Stimulated activated CD4-positive, alpha-beta T cell treated with anti-CD3 and anti-CD28 coated beads, Interleukin-15, amount 100 ng/mL, for 48 hours (primary cell): ENCODE measurements at regions not wholly inside any gene's neighbourhood (a gene's known extent, or its start where the extent isn't known, plus 50 kb on each side); places are given as distances from the start of the nearest gene placed in this dataset.

ENCODE experiments used
- DNase-seq, 2 donors: peaks; one replicate each; pipeline ENCODE4 v3.0.0-alpha.2; 2020; ENCODE audit warnings: low read depth in 2 of 2

DNA sequence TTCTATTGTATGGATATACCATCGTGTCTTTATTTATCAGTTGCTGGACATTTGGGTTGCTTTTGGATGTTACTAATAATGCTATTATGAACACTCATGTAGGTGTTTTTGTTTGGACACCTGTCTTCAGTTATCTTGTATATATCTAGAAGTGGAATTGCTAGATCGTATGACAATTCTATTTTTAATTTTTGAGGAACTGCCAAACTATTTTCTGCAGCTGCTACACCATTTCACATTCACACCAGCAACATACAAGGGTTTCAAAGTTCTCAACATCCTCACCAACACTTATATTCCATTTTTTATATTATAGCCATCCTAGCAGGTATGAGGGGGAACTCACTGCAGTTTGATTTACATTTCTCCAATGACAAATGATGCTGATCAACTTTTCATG lies 324.6 kb downstream of the CAAP1 start:
- DNase-seq: no peak

DNA sequence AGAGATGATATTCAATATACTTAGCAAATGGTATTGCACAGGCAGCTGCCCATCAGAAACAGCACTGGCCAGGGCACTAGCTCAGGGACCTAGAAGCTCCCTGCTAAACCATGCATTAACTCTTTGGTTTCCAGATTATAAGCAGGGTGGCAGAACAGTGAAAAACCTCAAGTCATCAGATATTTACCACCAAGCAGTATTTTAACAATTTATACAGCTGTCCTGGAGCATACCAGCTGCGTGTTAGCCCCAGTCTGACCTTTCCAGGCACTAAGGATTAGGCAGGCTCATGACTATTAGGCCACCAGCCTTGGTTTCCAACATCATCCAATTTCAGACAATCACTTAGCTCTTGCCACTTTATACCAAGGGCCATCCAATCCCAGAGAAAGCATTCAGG lies 326.5 kb downstream of the CAAP1 start:
- no peak for DNase-seq

DNA sequence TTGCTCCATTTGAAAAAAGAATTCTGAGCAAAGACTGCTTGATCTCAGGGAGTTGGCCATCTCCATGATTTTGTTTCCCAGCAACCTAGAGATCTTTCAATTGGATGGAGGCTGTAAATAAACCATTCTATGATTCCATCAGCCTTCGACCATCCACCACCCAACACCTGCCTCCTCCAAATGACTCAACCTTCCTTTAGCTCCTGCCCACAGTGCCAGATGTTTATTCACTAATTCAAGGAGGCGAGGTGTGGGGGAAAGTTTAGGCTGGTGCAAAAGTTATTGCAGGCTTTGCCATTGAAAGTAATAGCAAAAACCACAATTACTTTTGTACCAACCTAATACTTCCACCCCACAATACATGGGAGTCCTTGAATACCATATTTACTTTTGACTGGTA lies 327.5 kb downstream of the CAAP1 start:
- no peak for DNase-seq

DNA sequence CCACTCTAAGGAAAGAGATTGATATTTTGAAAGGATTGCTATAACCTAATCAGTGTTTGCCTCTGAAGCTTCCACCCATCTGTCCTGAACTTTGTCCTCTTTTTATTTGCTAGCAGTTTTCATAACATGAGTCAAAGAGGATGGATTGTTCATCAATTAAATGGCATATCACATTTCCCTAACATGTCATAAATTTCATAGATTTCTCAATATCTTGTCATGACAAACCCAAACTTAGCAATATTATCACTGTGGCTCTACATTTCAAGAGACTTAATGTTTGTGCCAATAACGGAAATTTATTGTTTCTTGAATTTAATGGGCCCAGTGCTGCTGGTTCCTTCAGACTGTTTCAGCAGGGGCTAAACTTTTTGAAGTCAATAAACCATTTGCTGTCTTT lies 330.3 kb downstream of the CAAP1 start:
- no peak for DNase-seq

DNA sequence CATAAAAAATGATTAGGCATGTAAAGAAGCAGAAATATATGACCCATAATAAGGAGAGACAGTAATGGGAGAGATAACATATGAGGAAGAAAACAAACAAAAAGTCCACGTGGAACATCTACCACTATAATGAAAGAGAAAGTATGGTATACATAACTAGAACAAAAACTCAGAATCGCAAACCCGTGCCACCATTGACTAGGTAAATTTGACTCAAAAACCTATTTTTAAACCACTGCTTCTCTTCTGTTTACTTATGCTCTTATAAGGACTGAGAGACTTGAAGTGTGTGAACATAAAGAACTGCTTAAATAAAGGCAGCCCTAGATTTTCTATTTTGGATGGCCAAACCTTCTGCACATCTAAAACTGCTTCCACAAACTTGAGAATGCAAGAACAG lies 330.7 kb downstream of the CAAP1 start:
- no peak for DNase-seq

DNA sequence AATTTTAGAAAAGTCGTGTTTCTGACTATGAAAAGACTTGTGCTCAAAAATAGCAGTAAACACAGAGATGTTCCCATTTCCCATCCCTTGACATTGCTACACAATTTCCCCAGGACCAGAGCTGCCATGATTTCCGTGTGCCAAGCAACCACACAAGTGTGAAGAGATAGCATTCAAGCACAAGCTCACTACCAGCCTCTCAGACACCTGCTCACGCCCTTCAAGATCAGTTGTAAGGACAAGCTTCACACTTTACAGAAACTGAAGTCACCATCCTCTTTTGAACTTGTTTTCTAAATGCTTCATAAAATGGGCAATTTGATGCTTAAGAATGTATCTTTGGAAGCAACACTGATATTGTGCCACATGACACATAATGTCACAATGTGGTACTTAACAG lies 333.1 kb downstream of the CAAP1 start:
- DNase-seq: no peak

DNA sequence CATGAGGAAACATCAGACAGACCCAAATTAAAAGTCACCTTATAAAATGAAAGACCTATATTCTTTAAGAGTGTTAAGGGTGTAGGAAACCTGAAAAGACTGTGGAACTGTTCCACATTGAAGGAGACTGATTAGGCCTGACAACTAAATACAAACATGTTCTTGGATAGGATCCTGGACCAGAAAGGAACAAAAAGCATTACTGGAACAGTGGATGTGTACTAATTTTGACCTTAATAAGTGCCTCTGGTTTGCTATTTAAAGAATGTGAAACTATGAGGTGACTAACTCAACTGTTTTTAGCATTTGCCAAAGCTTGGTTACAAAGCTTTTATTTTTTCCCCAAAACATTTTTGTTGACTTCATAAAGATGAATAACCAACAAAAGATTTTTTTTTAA lies 340.6 kb downstream of the CAAP1 start:
- DNase-seq: no peak

DNA sequence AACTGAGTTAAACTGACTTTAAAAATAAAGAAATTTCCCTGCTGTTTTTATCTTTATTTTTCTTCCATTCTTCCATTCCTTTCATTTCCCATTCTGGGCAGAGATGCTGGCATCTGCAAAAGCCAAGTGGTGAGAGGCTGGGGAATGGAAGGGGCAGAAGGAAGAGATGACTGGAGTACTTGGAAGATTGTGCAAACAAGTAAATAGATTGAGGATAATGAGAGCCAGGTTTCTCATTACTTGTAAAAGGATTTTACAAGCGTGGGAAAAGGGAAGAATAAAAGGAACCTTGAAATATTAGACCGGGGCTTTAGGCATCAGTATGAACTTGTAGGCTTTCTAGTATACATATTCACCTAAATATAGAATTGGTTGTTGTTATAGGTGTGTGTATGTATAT lies 341.2 kb downstream of the CAAP1 start:
- DNase-seq: no peak

DNA sequence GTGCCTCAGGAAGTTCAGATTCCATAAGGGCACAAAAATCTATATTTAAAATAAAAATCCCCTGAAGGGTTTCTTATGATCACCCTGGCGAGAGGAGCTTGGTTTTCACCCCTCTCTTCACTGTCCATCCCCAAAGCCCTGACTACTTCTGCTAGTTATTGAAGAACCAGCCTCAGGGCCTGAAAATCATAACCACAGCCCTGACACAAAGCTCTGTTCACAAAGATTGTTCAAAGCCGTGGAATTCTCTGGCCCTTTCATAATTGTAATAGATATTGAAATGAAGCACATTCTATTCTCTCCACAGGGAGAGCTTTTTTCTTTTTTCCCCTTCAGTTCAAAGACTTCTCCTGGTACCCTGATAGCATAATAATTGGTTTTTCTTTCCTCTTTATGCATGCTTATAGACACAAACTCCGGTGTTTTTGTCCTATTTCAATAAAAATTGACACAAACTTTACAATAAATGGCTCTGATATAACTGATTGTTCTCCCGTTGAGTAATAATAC lies 343.8 kb downstream of the CAAP1 start:
- DNase-seq: no peak

DNA sequence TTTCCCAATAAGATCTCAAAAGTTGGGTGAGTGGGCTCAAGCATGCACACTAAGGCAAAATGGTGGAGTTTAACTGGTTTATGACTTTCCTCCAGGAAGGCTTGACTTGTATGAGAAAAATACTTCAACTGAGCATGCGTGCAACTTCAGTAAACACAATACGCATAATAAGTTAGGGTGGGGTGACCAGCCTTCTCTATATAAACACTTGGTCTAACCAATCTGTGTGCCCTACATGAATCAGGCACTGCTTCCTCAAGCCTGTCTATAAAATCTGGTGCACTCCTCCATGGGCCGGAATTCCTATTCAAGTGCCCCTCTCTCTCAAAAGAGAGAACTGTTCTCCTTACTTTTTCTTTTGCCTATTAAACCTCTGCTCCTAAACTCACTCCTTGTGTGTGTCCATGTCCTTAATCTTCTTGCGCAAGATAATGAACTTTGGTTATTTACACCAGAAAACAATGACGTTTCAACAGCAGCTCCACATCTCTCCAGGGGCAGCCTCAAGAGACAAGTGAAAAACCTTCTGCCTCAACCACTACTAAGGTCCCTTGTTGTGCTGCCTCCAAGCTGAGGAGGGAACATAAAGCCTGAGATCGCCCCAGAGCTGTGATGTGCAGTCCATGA lies 352.6 kb downstream of the CAAP1 start:
- DNase-seq: no peak

DNA sequence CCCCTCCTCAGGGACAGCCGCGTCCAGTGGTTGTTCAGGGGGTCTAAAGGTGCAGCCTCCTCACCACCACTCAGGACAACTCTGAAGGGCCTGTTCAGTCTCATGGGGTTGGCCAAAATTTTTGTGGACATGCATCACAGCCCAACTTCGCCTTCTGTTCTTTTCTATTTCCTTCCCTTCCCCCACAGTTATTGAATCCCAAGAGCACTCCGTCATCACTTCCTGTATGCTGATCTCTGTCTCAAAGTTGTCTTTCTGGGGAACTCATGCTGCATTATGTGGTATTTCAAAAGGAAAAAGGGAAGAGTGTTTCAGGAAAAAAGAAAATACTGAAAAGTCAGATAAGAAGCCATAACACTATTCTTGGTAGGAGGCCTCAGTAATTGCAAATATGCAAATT lies 355.4 kb downstream of the CAAP1 start:
- no peak for DNase-seq

DNA sequence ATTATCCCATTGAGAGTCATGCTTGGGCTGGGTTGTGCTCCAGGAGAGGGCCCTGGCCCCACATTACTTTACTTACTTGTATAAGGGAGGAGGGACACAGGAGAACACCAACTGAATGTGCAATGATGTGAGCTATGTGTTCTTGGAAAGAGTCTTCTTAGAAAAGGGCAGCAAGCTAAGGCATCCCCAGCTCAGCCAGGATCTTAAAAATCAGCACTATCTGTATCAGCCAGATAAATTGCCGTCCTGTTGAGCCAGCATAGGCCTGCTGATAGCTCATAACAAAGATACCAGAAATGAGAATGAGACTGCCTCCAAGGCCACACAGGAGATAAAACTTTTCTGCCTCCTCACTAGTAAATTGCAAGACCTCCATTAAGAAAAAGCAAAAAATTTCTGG lies 357.5 kb downstream of the CAAP1 start:
- DNase-seq: no peak

DNA sequence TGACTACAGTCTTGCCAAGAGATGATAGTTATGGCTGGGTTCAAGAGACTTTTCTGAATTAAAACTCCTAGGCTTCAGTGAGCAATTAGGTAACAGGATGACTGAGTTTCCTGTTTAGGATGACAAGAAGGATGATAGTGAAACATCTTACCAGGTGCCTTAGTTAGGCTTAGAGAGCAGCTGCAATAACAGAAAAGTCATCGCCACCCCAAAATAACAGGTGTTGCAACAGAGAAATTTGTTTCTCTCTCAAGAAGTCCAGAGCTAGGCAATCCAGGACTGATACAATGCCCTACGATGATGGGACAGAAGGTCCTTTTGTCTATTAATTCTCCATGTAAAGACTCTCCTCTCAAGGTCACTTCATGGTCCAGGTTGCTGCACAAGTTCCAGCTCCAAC lies 361.8 kb downstream of the CAAP1 start:
- DNase-seq: no peak

DNA sequence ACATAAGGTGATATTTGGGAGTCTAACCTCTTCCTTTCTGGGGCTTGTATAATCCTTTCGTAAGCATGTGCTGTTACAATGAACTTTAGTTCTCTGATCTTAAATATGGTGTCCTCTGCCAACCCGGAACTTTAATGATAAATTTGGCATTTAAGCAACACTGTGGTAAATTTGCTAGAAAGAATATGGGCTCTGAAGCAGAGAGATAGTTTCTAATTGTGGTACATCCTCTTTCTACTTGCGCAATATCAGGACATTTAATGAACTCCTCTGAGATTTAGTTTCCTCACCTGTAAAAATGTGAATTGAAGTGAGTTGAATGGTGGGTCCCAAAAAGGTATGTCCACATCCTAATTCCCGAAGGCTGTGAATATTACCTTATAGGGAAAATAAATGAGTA lies 364.7 kb downstream of the CAAP1 start:
- DNase-seq: no peak

DNA sequence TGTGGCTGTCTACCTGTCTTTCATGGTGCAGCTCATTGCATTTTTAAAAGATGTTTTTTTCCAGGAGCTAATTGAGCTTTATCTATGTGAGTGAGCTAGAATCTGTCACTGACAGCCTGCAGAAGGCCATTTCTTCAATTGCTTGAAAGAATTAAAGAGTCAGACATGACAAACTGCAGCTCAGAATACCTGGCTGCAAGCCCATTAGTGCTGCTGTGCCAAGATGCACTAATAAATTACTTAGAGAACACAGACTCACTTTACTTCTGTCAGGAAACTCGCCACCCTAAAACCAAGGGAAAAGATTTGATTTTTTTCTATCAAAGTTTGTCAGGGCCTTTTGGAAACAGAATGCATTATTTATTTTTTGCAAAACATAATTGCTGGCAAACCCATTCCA lies 368.3 kb downstream of the CAAP1 start:
- no peak for DNase-seq

DNA sequence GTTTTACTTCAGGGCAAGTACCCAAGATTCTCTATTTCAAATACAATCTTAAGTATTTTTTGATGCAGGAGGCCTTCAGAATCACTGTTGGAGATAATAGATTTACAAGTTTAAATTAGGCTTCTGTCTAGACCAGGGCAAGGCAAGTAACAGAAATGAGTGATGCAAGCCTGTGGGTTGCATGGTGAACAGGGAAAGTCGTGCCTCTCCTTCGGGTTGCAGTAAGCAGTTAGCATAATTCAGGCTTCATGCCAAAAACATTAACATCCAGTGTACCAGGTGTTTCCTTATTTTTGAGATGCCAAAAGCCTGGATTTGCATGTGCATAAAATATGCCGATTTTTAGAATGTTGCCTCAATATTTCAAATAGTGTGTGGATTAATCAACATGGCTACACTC lies 369.0 kb downstream of the CAAP1 start:
- DNase-seq: no peak

DNA sequence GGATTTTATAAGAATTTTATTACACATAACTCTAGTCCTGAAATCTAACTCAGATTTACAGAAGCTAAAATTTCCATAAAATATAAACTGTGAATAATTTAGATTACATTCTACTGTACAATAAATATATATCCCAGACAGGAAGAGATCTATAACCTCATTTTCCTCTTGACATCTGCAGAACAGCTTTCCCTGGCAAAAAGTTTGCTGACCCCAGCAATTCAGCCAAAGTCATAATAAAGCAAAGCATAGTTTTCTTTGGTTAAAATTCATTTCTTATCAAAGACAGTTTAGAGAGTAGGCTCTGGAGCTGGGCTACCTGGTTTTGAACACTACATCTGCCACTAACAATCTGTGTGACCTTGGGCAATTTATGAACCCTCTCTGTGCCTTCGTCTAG lies 372.5 kb downstream of the CAAP1 start:
- DNase-seq: no peak

DNA sequence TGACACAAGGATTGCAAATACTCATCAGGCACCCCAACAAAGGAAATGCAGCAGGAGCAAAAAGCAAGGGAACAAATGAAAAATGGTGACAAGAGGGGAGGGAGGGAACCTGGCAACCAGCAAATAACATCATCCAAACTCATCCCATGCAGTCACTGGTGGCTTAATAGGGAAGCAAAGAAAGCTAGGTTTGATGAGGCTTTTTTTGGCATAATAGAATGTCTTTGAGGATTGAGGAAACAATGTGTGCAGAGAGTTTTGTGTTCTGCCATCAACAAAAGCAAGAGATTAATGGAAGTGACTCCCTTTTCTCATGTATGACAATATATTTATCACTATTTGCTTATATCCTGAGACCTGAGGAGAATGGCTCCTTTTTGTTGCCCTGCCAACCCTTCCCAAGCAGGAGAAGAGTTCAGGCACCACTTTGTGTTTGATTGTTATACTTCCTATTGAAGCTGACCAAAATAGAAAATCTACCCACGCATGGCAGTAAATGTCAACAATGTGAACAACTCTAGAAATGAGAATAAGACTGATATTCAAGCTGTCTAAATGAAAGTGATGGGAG lies 375.7 kb downstream of the CAAP1 start:
- no peak for DNase-seq

DNA sequence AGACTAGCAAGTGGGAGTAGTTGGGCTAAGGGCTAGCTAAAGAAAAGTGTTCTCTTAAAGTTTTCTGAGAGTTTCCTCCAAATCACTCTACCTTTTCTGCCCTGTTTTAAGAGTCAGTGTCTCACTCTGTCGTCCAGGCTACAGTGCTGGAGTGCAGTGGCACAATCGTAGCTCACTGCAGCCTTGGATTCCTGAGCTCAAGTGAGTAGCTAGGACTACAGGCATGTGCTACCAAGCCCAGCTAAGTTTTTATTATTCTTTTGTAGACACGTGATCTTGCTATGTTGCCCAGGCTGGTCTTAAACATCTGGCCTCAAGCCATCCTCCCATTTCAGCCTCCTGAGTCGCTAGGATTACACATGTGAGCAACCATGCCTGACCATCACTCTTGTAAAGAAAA lies 378.9 kb downstream of the CAAP1 start:
- no peak for DNase-seq

DNA sequence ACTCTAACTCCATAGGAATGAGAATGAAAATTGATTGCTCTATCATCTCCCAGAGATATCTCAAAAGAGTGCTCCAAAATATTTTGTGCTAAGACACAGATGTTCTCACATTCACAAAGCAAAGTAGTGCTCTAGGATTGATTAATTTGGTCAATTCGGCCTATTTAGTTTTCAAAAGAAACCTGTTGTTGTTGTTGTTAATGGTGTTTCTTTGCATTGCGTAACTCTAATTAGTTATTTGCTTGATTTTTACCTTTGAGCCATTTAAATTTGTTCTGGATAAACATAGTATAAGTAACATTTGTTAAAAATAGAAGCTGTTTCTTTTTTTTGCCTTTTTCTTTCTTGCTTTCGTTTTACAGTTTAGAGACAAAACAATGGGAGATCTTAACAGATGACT lies 382.5 kb downstream of the CAAP1 start:
- no peak for DNase-seq

DNA sequence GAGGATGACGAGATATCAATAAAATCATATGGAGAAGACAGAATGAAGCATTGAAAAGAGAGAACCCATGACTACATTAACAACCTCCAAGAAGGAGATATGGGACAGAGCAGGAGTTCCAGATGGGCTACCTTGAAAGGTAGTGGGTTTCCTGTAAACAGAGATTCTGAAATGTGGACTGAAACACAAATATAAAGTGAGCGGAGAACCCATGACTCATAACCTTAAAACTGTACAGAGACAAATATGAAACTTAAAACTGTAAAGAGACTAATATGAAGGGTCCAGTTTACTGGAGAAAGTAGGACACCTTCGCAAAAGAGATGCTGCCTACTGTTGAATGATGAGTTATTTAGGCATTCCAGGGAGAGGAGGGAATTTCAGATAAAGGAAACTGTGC lies 383.7 kb downstream of the CAAP1 start:
- DNase-seq: no peak

DNA sequence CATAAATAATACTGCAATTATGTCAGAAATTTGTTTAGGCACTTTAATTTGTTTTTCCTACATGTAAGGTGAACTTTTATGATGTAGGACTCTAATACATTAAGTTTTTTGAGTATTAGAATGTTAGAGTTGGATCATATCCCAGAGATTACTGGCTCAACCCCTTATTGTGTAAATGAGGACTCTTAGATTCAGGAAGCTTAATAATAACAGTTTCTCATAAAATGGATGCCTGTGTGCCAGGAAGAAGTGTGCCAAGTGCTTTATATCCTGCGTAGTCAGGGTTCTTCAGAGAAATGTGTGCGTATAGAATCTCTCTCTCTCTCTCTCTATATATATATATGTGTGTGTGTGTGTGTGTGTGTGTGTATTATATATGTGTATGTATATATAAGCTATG lies 388.5 kb downstream of the CAAP1 start:
- DNase-seq: no peak

DNA sequence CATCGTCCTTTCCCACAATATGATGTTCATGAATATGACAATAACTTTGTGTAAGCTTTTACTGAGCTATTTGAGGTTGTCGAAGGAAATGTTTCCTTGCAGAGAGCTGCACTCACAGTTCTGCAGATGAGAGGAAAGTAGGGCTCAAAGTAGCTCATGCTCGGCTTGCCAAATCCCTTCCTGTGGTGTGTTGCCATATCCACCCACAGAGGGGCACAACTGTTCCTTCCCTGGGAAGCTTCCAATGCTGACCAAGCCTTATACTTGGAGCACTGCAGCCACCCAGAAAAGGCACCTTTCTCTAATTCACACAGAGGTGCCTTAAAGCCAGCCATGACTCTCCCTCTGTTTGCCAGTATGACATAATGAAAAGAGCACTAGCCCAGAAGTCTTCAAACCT lies 390.3 kb downstream of the CAAP1 start:
- no peak for DNase-seq

DNA sequence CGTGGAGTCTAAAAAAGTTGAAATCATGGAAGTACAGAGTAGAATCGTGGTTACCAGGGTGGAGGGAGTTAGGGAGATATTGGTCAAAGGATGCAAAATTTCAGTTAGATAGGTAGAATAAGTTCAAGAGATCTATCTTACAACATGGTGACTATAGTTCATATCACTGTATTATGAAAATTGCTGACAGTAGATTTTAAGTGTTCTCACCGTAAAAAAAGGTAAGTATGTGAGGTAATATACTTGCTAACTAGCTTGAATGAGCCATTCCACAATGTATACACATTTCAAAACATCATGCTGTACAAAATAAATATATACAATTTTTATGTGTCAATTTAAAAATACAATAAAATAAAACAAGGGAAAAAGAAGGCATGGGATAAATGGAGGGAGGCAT lies 392.1 kb downstream of the CAAP1 start:
- no peak for DNase-seq
